Right cardiac atrium (tissue), 5 donors: ENCODE measurements at regions not wholly inside any gene's neighbourhood (a gene's known extent, or its start where the extent isn't known, plus 50 kb on each side); places are given as distances from the start of the nearest gene placed in this dataset.

ENCODE experiments used
- ATAC-seq, 2 donors: fragments of 200-7000 bp; cut with Tn5 transposase; one replicate each; pipeline versions ENCODE4 v1.8.0 to v1.9.1; 2020; ENCODE audit warnings: moderate library complexity in 2 of 2, mild to moderate bottlenecking in 1 of 2
- DNase-seq, 3 donors: peaks; one replicate each; pipeline ENCODE4 v3.0.0-alpha.2; 2020
- H3K27ac ChIP-seq: one replicate; pipeline ENCODE4 v1.5.1; 2013; ENCODE audit warnings: mild to moderate bottlenecking, low read length, control low read depth, moderate library complexity
- H3K27me3 ChIP-seq: one replicate; pipeline ENCODE4 v1.6.1; 2013; ENCODE audit not compliant: control insufficient read depth, insufficient read depth
- H3K4me1 ChIP-seq: one replicate; pipeline ENCODE4 v1.6.1; 2013; ENCODE audit warnings: low read length; ENCODE audit not compliant: control insufficient read depth, insufficient read depth
- H3K4me3 ChIP-seq: one replicate; pipeline ENCODE4 v1.5.1; 2013; ENCODE audit warnings: low read length, control low read depth
- H3K9me3 ChIP-seq: one replicate; pipeline ENCODE4 v1.6.1; 2013; ENCODE audit warnings: low read length; ENCODE audit not compliant: control insufficient read depth
- WGBS: extraction: QIAGEN DNeasy Blood & Tissue Kit; methylation state at CpG from one replicate; pipeline ENCODE4 v1.1.7; 2013; 5-methylcytosine and 5-hydroxymethylcytosine counted together
- intact Hi-C, 4 donors: fragments of 100-400 bp; cut with DNase I; formaldehyde crosslinking; loops; one replicate each; pipeline versions ENCODE4 v1.11.0 to v1.14.0; 2022 to 2023
- donor health status: healthy with polysubstance abuse.
- donor health status: DM: no; HTN: yes; CAD: no.
- donor health status: DM: no; HTN: no; CAD: no.
- donor health status: DM: no; HTN: yes; CAD: no; lungs with severe emphysema.
- donor health status: DM: yes; HTN: yes; CAD: no.

DNA sequence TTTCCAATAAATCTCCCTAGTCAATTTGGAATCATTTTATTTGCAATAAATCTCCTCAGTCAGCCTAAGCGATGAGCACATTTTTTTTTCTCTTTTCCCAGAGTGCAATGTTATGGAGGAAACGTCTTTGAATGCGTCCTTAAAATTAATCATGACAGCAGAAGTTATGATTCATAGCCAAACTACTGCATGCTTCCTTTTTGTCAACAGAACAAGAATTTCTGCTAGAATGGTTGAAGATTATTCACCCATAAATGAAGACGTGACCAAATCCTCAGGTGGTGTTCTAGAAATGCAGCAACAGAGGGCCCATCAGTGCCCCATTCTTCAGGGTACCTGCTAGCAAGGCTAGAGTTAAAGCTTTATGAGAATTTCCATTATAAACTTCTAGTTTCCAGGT is 407.9 kb upstream of the PKN2 start:
- Histone ChIP-seq H3K4me1 (no peaks in the 10 kb centered on the region), H3K27ac (no peak overlapping the region), H3K9me3 (no peaks in the 10 kb centered on the region), H3K27me3 (no peaks in the 10 kb centered on the region), H3K4me3 (no peak overlapping the region)
- intact Hi-C loops, result no loop called here
- ATAC-seq (no peak), DNase-seq (no peak)
- 45% methylated on average over 4 of the region's 4 CpGs for WGBS

DNA sequence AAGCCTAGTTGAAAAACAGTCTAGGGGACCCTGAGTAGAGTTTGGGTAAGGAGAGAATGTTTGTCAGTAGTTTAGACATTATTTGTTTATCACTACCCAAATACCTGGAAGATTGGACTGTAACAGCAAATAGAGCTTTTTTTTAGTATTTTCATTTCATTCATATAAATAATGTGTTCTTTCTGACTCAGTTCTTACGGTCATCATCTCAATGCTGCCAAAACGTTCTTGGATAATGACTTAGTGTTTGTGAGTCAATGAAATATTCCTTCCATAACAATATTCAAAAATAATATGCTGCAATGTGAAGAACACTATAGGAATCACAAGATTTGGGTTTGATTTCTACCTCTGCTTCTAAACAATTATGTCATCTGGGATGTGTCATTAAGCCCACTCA is 400.0 kb upstream of the PKN2 start:
- Histone ChIP-seq H3K9me3 (no peaks in the 10 kb centered on the region), H3K4me1 (no peaks in the 10 kb centered on the region), H3K27me3 (no peaks in the 10 kb centered on the region), H3K4me3 (no peak overlapping the region), H3K27ac (no peak overlapping the region)
- no peak for DNase-seq
- intact Hi-C loops, result no loop called here
- 68% methylated on average over 2 of the region's 2 CpGs for WGBS
- ATAC-seq, result no peak

- ATAC-seq (no peak), DNase-seq (no peak)
- no peaks in the 10 kb centered on the region for H3K27me3 ChIP-seq
- WGBS, result 80% methylated on average over 4 of the region's 4 CpGs
- no peaks in the 10 kb centered on the region for H3K4me1 ChIP-seq
- intact Hi-C loops, result no loop called here
- H3K27ac ChIP-seq, result no peak overlapping the region
- H3K9me3 ChIP-seq, result no peaks in the 10 kb centered on the region
- no peak overlapping the region for H3K4me3 ChIP-seq
Measured at GRCh38 chr1:88284666-88285366, 399.3 kb upstream of the PKN2 start.

DNA sequence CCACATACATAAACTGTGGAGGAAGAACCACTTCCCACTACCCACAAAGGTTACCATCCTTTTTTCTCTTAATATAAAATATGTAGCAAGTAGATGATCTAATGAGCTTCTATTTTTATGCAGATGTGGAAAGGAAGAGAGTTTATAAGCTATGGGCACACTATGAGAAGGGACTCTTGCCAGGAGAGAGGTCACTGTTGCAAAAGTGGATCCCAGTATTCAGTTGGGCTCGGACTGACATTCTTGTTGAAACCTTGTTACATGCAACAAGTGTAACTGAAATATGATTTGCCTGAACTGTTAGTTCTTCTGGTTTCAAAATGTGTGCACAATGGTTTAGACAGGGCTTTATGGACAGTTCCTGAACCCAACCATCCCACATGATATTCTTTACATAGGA is 397.4 kb upstream of the PKN2 start:
- H3K4me3 ChIP-seq, result no peak overlapping the region
- H3K4me1 ChIP-seq, result no peaks in the 10 kb centered on the region
- no peaks in the 10 kb centered on the region for H3K9me3 ChIP-seq
- intact Hi-C loops, result no loop called here
- WGBS, result 62% methylated on average over 1 of the region's 1 CpG
- DNase-seq (no peak), ATAC-seq (no peak)
- no peaks in the 10 kb centered on the region for H3K27me3 ChIP-seq
- no peak overlapping the region for H3K27ac ChIP-seq

GRCh38 chr1:88288571-88288970 is 395.5 kb upstream of the PKN2 start:
- Histone ChIP-seq H3K27ac (no peak overlapping the region), H3K4me3 (no peak overlapping the region), H3K27me3 (no peaks in the 10 kb centered on the region), H3K9me3 (no peaks in the 10 kb centered on the region), H3K4me1 (no peaks in the 10 kb centered on the region)
- DNase-seq, result no peak
- intact Hi-C loops, result no loop called here
- ATAC-seq, result no peak
- 71% methylated on average over 2 of the region's 2 CpGs for WGBS

- no peaks in the 10 kb centered on the region for H3K27me3 ChIP-seq
- intact Hi-C loops, result no loop called here
- ATAC-seq, result no peak
Measured at GRCh38 chr1:88289401-88290102, 394.5 kb upstream of the PKN2 start.

DNA sequence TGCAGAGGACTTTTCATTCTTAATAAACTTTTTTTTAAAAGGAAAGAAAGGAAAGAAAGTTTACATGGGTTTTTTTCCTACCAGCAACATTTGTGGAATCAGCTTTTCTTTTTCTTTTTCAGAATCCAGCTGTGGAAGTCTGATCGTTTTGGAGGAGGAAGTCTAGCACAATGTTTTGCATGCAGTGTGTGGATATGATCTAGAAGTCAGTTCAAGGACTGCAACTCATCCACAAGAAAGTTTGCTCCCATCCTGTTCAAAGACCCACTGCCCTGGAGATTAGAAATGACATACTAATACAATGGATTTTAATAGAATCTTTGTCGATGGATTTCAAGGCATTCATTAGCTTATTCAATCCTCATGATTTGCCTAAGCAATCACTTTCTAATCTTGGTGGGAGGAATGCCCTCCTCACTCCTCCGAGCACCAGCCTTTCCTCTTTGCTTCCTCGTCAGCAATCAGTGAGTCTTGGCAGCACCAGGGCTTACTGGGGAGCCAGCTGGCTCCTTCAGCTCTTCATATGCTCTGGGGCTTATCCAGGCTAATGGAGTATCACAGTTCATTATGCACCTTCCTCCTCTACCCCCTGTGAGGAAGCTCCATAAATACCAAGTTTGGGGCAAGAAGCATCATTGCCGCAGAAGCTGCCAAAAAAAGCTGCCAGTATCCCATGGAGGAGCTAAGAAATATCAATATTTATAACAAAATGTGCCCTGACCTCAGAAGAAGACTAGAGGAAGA is 392.3 kb upstream of the PKN2 start:
- Histone ChIP-seq H3K4me3 (no peak overlapping the region), H3K27me3 (no peaks in the 10 kb centered on the region), H3K9me3 (no peaks in the 10 kb centered on the region), H3K4me1 (no peaks in the 10 kb centered on the region), H3K27ac (no peak overlapping the region)
- DNase-seq (peak in 1 of 3 donors; percentile 10), ATAC-seq (no peak)
- intact Hi-C loops, result no loop called here
- WGBS, result 54% methylated on average over 5 of the region's 5 CpGs

More at GRCh38 chr1:88289401-88290102, 394.5 kb upstream of the PKN2 start:
- Histone ChIP-seq H3K9me3 (no peaks in the 10 kb centered on the region), H3K4me3 (no peak overlapping the region), H3K27ac (no peak overlapping the region), H3K4me1 (no peaks in the 10 kb centered on the region)
- no peak for DNase-seq
- WGBS, result 50% methylated on average over 2 of the region's 2 CpGs

- Histone ChIP-seq H3K27ac (no peak overlapping the region), H3K4me3 (no peak overlapping the region), H3K9me3 (no peaks in the 10 kb centered on the region), H3K27me3 (no peaks in the 10 kb centered on the region), H3K4me1 (no peaks in the 10 kb centered on the region)
- ATAC-seq (no peak), DNase-seq (no peak)
- intact Hi-C loops, result no loop called here
- 73% methylated on average over 1 of the region's 1 CpG for WGBS
Measured at GRCh38 chr1:88293691-88294190, 390.3 kb upstream of the PKN2 start.

DNA sequence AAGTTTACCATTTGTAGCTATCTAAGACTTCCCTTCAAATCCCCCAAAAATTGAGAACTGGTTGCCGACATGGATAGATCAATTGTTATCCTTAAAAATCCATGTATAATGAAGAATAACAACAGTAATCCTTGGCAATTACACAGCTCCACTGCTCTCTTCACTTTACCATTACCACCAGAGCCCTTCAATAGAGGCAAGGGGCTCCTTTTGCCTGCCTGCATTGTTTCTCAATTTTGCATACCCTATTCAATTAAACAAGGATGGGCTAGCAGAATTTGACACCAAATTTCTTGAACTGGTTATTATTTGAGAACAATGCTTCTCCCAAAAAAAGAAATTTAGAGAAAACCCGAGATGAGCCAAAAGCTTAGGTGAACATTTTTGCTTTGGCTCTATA is 387.8 kb upstream of the PKN2 start:
- no peak for DNase-seq
- Histone ChIP-seq H3K4me3 (no peak overlapping the region), H3K27ac (no peak overlapping the region), H3K27me3 (no peaks in the 10 kb centered on the region), H3K9me3 (no peaks in the 10 kb centered on the region), H3K4me1 (no peaks in the 10 kb centered on the region)
- WGBS, result 92% methylated on average over 2 of the region's 2 CpGs
- intact Hi-C loops, result no loop called here
- ATAC-seq, result no peak

- no peak for DNase-seq
- Histone ChIP-seq H3K27ac (no peak overlapping the region), H3K27me3 (no peaks in the 10 kb centered on the region), H3K4me1 (no peaks in the 10 kb centered on the region), H3K9me3 (no peaks in the 10 kb centered on the region), H3K4me3 (no peak overlapping the region)
- intact Hi-C loops, result no loop called here
- 71% methylated on average over 2 of the region's 2 CpGs for WGBS
- no peak for ATAC-seq
Measured at GRCh38 chr1:88296642-88297041, 387.4 kb upstream of the PKN2 start.

- intact Hi-C loops, result no loop called here
- no peak for ATAC-seq
Measured at GRCh38 chr1:88298506-88298905, 385.6 kb upstream of the PKN2 start.

More at GRCh38 chr1:88298506-88298905, 385.6 kb upstream of the PKN2 start:
- Histone ChIP-seq H3K4me3 (no peak overlapping the region), H3K4me1 (no peaks in the 10 kb centered on the region), H3K9me3 (no peaks in the 10 kb centered on the region), H3K27ac (no peak overlapping the region), H3K27me3 (no peaks in the 10 kb centered on the region)
- 76% methylated on average over 1 of the region's 1 CpG for WGBS
- no peak for DNase-seq
